ENCODE measurements at regions not wholly inside any gene's neighbourhood (a gene's known extent, or its start where the extent isn't known, plus 50 kb on each side); places are given as distances from the start of the nearest gene placed in this dataset.

- Histone ChIP-seq H3K4me1 (no peaks in the 10 kb centered on the region), H3K36me3 (no peaks in the 10 kb centered on the region), H3K4me3 (no peak overlapping the region), H3K27me3 (no peaks in the 10 kb centered on the region), H3K27ac (no peak overlapping the region), H3K9me3 (no peaks in the 10 kb centered on the region)
- intact Hi-C loops (cut with DNase I; ENCODE audit: low total_unique reads) (no loop called here), in situ Hi-C loops (cut with MboI; ENCODE audit: low sequenced_read_pairs in 4 of 4) (no loop called here)
- TF ChIP-seq, protein P1, sequence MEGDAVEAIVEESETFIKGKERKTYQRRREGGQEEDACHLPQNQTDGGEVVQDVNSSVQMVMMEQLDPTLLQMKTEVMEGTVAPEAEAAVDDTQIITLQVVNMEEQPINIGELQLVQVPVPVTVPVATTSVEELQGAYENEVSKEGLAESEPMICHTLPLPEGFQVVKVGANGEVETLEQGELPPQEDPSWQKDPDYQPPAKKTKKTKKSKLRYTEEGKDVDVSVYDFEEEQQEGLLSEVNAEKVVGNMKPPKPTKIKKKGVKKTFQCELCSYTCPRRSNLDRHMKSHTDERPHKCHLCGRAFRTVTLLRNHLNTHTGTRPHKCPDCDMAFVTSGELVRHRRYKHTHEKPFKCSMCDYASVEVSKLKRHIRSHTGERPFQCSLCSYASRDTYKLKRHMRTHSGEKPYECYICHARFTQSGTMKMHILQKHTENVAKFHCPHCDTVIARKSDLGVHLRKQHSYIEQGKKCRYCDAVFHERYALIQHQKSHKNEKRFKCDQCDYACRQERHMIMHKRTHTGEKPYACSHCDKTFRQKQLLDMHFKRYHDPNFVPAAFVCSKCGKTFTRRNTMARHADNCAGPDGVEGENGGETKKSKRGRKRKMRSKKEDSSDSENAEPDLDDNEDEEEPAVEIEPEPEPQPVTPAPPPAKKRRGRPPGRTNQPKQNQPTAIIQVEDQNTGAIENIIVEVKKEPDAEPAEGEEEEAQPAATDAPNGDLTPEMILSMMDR (IDR thresholded peaks at IDR 0.05 in 4 of 5, conservative IDR thresholded peaks at IDR 0.05 in 1 of 5): no peak
- no peak for TF ChIP-seq POLR2A (IDR thresholded peaks at IDR 0.05)
- DNase-seq: no peak
- no peak for ATAC-seq
These were observed 408.8 kb upstream of the F9 start for GRCh38 chrX:139121616-139122286.

DNA sequence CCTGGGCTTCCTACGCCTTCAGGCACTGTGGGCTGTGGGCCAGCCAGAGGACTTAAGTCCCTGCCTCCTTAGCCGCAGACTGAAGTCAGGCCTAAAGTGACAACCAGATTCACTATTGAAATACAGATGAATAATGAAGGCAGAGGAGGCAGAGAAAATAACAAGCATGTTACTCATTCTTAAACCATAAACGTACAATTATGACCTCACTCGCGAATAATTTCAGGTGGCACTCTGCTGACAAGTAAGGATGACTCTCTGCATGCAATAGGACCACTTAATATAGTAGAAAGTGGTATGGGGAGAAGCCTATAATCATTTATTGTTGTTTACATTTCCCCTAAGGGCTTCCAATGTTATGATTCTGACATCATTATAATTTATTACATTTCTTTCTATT lies 409.2 kb upstream of the FGF13 start:
- in situ Hi-C loops (cut with MboI; ENCODE audit: low sequenced_read_pairs in 4 of 4): no loop called here
- H3K4me3 ChIP-seq: no peak overlapping the region
- no peaks in the 10 kb centered on the region for H3K36me3 ChIP-seq
- intact Hi-C loops (cut with DNase I; ENCODE audit: low total_unique reads): no loop called here
- no peaks in the 10 kb centered on the region for H3K4me1 ChIP-seq
- ATAC-seq (no peak), DNase-seq (no peak)
- TF ChIP-seq, protein P1 (IDR thresholded peaks at IDR 0.05 in 4 of 5, conservative IDR thresholded peaks at IDR 0.05 in 1 of 5): no peak
- TF ChIP-seq POLR2A (IDR thresholded peaks at IDR 0.05): no peak
- H3K27ac ChIP-seq: no peak overlapping the region
- H3K27me3 ChIP-seq: no peaks in the 10 kb centered on the region
- H3K9me3 ChIP-seq: no peaks in the 10 kb centered on the region

GRCh38 chrX:139113708-139114107 lies 402.2 kb upstream of the FGF13 start:
- ATAC-seq: no peak
- Histone ChIP-seq H3K27ac (no peak overlapping the region), H3K36me3 (no peaks in the 10 kb centered on the region), H3K4me3 (no peak overlapping the region), H3K9me3 (no peaks in the 10 kb centered on the region), H3K27me3 (no peaks in the 10 kb centered on the region), H3K4me1 (peaks cover 0 to 10% of the 10 kb centered on the region in 2 donors)
- DNase-seq: no peak
- in situ Hi-C loops (cut with MboI; ENCODE audit: low sequenced_read_pairs in 4 of 4) (no loop called here), intact Hi-C loops (cut with DNase I; ENCODE audit: low total_unique reads) (no loop called here)
- TF ChIP-seq, protein P1 (IDR thresholded peaks at IDR 0.05 in 4 of 5, conservative IDR thresholded peaks at IDR 0.05 in 1 of 5): no peak
- no peak for TF ChIP-seq POLR2A (IDR thresholded peaks at IDR 0.05)

GRCh38 chrX:139112432-139112831 lies 400.9 kb upstream of the FGF13 start:
- Histone ChIP-seq H3K9me3 (no peaks in the 10 kb centered on the region), H3K27me3 (no peaks in the 10 kb centered on the region), H3K4me3 (no peak overlapping the region), H3K36me3 (no peaks in the 10 kb centered on the region), H3K4me1 (peaks cover 0 to 10% of the 10 kb centered on the region in 2 donors), H3K27ac (no peak overlapping the region)
- TF ChIP-seq POLR2A (IDR thresholded peaks at IDR 0.05): no peak
- TF ChIP-seq, protein P1 (IDR thresholded peaks at IDR 0.05 in 4 of 5, conservative IDR thresholded peaks at IDR 0.05 in 1 of 5): no peak
- in situ Hi-C loops (cut with MboI; ENCODE audit: low sequenced_read_pairs in 4 of 4) (no loop called here), intact Hi-C loops (cut with DNase I; ENCODE audit: low total_unique reads) (no loop called here)
- DNase-seq (no peak), ATAC-seq (peak in 1 of 2 donors; percentile 55)

- DNase-seq (no peak), ATAC-seq (no peak)
- intact Hi-C loops (cut with DNase I; ENCODE audit: low total_unique reads) (no loop called here), in situ Hi-C loops (cut with MboI; ENCODE audit: low sequenced_read_pairs in 4 of 4) (no loop called here)
- H3K4me3 ChIP-seq: no peak overlapping the region
- no peaks in the 10 kb centered on the region for H3K4me1 ChIP-seq
- H3K27ac ChIP-seq: no peak overlapping the region
- no peaks in the 10 kb centered on the region for H3K9me3 ChIP-seq
- no peaks in the 10 kb centered on the region for H3K27me3 ChIP-seq
- no peaks in the 10 kb centered on the region for H3K36me3 ChIP-seq
- TF ChIP-seq, protein P1 (IDR thresholded peaks at IDR 0.05 in 4 of 5, conservative IDR thresholded peaks at IDR 0.05 in 1 of 5): no peak
- no peak for TF ChIP-seq POLR2A (IDR thresholded peaks at IDR 0.05)
These were observed 394.6 kb upstream of the FGF13 start for GRCh38 chrX:139106069-139106468.
